NT2/D1 (cell line): ENCODE measurements at regions not wholly inside any gene's neighbourhood (a gene's known extent, or its start where the extent isn't known, plus 50 kb on each side); places are given as distances from the start of the nearest gene placed in this dataset.

Experiments used
- DNase-seq: peaks from one replicate; pipeline ENCODE4 v3.0.0-alpha.2; 2011; ENCODE audit warnings: low read depth, low spot score
- H3K27me3 ChIP-seq: 2 replicates; pipeline ENCODE4 v1.6.0; 2011; ENCODE audit warnings: mild to moderate bottlenecking; ENCODE audit not compliant: insufficient read length, insufficient read depth
- H3K36me3 ChIP-seq: 2 replicates; pipeline ENCODE4 v1.6.1; 2011; ENCODE audit warnings: mild to moderate bottlenecking, low read length, mixed read lengths; ENCODE audit not compliant: insufficient read depth, insufficient read length
- H3K4me1 ChIP-seq: 2 replicates; pipeline ENCODE4 v1.5.1; 2011; ENCODE audit not compliant: insufficient read depth, insufficient read length
- H3K4me3 ChIP-seq: 2 replicates; pipeline ENCODE4 v1.5.1; 2011; ENCODE audit warnings: low read depth; ENCODE audit not compliant: insufficient read length
- H3K9ac ChIP-seq: 2 replicates; pipeline ENCODE4 v1.6.0; 2011; ENCODE audit warnings: low read depth; ENCODE audit not compliant: insufficient read length
- H3K9me3 ChIP-seq: 2 replicates; pipeline ENCODE4 v1.5.1; 2011; ENCODE audit warnings: mild to moderate bottlenecking, low read length; ENCODE audit not compliant: insufficient read depth
- SUZ12 ChIP-seq: IDR thresholded peaks from 2 replicates; pipeline ENCODE4 v1.6.1; 2011; ENCODE audit not compliant: insufficient read length, insufficient read depth; ENCODE audit errors: extremely low read depth
- YY1 ChIP-seq: IDR thresholded peaks from 2 replicates; pipeline ENCODE4 v1.6.1; 2011; ENCODE audit not compliant: insufficient read length, insufficient read depth
- ZNF274 ChIP-seq: IDR thresholded peaks from 2 replicates; pipeline ENCODE4 v1.6.1; 2011; ENCODE audit warnings: mild to moderate bottlenecking, low read depth, low read length

DNA sequence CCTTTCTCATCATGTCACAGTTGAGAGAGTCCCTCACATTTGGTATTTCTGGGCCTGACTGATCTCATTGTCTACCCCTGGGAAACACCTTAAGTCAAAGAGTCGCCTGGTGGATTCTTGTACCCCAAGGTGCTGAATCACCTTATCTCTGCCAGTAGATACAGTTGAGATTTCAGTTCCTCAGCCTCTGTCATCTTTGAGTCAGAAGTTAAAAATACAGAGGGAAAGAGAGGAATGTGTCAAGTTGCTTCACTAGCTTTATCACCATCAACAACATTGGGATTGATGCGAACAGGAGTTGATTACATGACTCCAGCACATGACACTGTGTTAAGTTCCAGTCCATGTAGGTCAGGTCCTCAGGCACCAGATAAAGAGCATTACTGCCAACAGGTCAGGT is 513.0 kb downstream of the NUF2 start:
- TF ChIP-seq ZNF274 (no peak), YY1 (no peak), SUZ12 (no peak)
- Histone ChIP-seq H3K9me3 (no peaks in the 10 kb centered on the region), H3K36me3 (no peaks in the 10 kb centered on the region), H3K9ac (no peak overlapping the region), H3K27me3 (no peaks in the 10 kb centered on the region), H3K4me1 (no peaks in the 10 kb centered on the region), H3K4me3 (no peak overlapping the region)
- no peak for DNase-seq

DNA sequence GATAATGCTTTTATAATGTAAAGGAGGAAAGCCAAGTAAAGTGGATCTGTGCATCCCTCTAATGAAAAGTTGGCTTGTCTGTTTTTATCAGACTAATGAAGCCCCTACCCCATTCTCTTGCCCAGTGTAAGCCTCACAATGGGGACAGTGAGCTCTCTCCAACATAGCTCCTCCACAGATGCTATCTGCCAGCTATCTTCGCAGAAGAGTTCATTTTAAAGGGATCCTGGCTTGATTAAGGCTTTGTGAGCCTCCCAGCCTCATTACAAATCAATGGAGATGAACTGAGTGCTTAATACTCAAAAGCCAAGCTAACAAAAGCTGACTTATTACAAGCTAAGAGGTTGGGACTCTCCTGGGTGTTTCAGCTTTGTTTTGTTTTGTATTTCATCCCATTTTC is 514.7 kb downstream of the NUF2 start:
- H3K9me3 ChIP-seq: no peaks in the 10 kb centered on the region
- TF ChIP-seq YY1 (no peak), ZNF274 (no peak), SUZ12 (no peak)
- no peaks in the 10 kb centered on the region for H3K27me3 ChIP-seq
- no peaks in the 10 kb centered on the region for H3K36me3 ChIP-seq
- H3K4me1 ChIP-seq: no peaks in the 10 kb centered on the region
- DNase-seq: peak; percentile 32
- H3K4me3 ChIP-seq: no peak overlapping the region
- H3K9ac ChIP-seq: no peak overlapping the region

DNA sequence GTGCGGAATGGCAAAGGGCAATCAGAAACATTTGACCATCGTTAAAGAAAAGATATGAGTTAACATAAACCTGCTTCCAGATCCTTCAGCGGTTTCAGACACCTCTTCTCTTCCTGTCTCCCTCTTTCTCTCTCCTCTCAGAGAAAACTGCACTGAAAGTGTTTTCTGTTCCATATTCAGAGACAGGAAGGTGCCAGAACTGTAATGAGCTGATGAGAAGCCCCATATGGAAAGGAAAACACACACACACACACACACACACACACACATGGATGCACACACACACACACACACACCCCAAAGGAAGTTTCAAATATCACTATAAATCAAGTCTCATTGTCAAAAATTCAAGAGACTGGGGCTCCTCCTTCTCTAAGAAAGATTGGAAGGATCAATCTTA is 515.5 kb downstream of the NUF2 start:
- no peak for TF ChIP-seq SUZ12
- no peak for TF ChIP-seq YY1
- no peak for TF ChIP-seq ZNF274
- H3K9me3 ChIP-seq: no peaks in the 10 kb centered on the region
- H3K27me3 ChIP-seq: no peaks in the 10 kb centered on the region
- H3K4me3 ChIP-seq: no peak overlapping the region
- H3K4me1 ChIP-seq: no peaks in the 10 kb centered on the region
- no peaks in the 10 kb centered on the region for H3K36me3 ChIP-seq
- DNase-seq: no peak
- no peak overlapping the region for H3K9ac ChIP-seq

DNA sequence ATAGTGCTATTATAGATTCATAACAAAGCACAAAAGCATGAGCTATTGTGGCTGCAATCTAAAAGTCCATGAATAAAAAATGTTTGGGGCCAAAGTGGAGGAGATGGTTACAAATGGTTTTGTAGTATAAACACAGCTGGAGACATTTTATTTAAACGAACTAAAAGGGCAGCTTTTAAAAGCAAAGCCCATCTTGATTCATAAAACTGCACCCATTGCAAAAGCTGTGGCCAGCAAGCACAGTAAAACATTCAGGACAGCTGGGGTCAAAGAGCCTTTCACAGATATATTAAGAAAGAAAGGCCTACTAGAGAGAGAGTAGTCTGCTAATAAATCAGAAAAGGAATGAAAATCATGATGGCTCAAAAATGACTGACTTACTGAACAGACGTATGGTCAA is 520.8 kb downstream of the NUF2 start:
- no peak overlapping the region for H3K4me3 ChIP-seq
- H3K9me3 ChIP-seq: no peaks in the 10 kb centered on the region
- no peak overlapping the region for H3K9ac ChIP-seq
- TF ChIP-seq ZNF274 (no peak), SUZ12 (no peak), YY1 (no peak)
- no peaks in the 10 kb centered on the region for H3K27me3 ChIP-seq
- no peaks in the 10 kb centered on the region for H3K4me1 ChIP-seq
- no peaks in the 10 kb centered on the region for H3K36me3 ChIP-seq
- no peak for DNase-seq

- H3K9me3 ChIP-seq: no peaks in the 10 kb centered on the region
- H3K4me1 ChIP-seq: no peaks in the 10 kb centered on the region
- DNase-seq: no peak
- no peak overlapping the region for H3K9ac ChIP-seq
- TF ChIP-seq ZNF274: no peak
- no peaks in the 10 kb centered on the region for H3K27me3 ChIP-seq
- H3K36me3 ChIP-seq: no peaks in the 10 kb centered on the region
- H3K4me3 ChIP-seq: no peak overlapping the region
These were observed 522.7 kb downstream of the NUF2 start for GRCh38 chr1:163844459-163844858.

DNA sequence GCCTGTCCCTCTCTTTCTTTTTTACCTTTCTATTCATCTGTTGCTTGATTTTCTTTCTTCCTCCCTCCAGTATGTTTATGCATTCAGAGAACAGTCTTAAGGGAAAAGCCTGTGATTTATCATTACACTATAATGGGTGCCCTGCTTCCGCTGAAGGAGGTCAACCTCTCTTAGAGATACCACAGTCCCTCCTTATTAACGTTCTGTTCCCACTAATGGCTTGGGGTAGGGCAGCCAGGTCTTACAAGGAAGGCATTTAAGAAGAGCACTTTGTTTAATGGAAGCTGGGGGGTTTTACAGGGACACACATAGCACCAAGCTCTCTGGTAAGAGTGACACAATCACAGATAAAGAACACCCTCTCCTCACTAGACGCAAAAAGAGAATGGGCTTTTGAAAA is 523.5 kb downstream of the NUF2 start:
- no peaks in the 10 kb centered on the region for H3K9me3 ChIP-seq
- H3K9ac ChIP-seq: no peak overlapping the region
- DNase-seq: no peak
- no peaks in the 10 kb centered on the region for H3K27me3 ChIP-seq
- TF ChIP-seq ZNF274 (no peak), YY1 (no peak), SUZ12 (no peak)
- no peaks in the 10 kb centered on the region for H3K4me1 ChIP-seq
- H3K4me3 ChIP-seq: no peak overlapping the region
- H3K36me3 ChIP-seq: no peaks in the 10 kb centered on the region

DNA sequence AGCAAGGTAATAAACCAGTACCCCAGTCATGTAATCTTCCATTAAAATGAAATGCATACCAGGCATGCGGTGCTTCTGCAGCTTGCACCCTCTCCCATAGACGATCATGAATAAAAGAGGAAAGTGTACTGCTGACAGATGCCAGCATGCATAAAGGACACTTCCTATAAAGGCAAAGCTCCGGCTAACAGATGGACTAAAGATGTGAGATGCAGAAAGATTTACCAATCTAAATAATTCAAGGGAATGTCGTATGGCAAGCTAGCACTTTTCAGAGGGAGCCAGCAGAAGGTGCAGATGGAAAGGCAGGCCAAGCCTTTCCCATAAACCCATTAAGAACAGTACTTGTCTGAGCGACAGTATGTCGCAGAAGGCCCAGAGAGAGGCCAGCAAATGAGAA is 542.0 kb downstream of the NUF2 start:
- Histone ChIP-seq H3K4me1 (no peaks in the 10 kb centered on the region), H3K4me3 (no peak overlapping the region), H3K27me3 (no peaks in the 10 kb centered on the region), H3K9me3 (no peaks in the 10 kb centered on the region), H3K9ac (no peak overlapping the region), H3K36me3 (no peaks in the 10 kb centered on the region)
- TF ChIP-seq ZNF274 (no peak), SUZ12 (no peak), YY1 (no peak)
- DNase-seq: no peak

- no peak overlapping the region for H3K9ac ChIP-seq
- no peak for DNase-seq
- H3K4me3 ChIP-seq: no peak overlapping the region
- H3K9me3 ChIP-seq: no peaks in the 10 kb centered on the region
- no peaks in the 10 kb centered on the region for H3K36me3 ChIP-seq
- no peak for TF ChIP-seq ZNF274
- no peaks in the 10 kb centered on the region for H3K27me3 ChIP-seq
- H3K4me1 ChIP-seq: no peaks in the 10 kb centered on the region
These were observed 542.5 kb downstream of the NUF2 start for GRCh38 chr1:163864207-163864606.
